ENCODE measurements at regions not wholly inside any gene's neighbourhood (a gene's known extent, or its start where the extent isn't known, plus 50 kb on each side); places are given as distances from the start of the nearest gene placed in this dataset.

- no peak overlapping the region for H3K4me3 ChIP-seq
- TF ChIP-seq POLR2A (IDR thresholded peaks at IDR 0.05) = no peak
- TF ChIP-seq, protein P1, sequence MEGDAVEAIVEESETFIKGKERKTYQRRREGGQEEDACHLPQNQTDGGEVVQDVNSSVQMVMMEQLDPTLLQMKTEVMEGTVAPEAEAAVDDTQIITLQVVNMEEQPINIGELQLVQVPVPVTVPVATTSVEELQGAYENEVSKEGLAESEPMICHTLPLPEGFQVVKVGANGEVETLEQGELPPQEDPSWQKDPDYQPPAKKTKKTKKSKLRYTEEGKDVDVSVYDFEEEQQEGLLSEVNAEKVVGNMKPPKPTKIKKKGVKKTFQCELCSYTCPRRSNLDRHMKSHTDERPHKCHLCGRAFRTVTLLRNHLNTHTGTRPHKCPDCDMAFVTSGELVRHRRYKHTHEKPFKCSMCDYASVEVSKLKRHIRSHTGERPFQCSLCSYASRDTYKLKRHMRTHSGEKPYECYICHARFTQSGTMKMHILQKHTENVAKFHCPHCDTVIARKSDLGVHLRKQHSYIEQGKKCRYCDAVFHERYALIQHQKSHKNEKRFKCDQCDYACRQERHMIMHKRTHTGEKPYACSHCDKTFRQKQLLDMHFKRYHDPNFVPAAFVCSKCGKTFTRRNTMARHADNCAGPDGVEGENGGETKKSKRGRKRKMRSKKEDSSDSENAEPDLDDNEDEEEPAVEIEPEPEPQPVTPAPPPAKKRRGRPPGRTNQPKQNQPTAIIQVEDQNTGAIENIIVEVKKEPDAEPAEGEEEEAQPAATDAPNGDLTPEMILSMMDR (IDR thresholded peaks at IDR 0.05) = no peak
- TF ChIP-seq POLR2AphosphoS5 (IDR thresholded peaks at IDR 0.05) = no peak
- no peak for TF ChIP-seq EP300 (IDR thresholded peaks at IDR 0.05)
- no peak for DNase-seq
- intact Hi-C loops (cut with DNase I) = no loop called here
- no peaks in the 10 kb centered on the region for H3K27me3 ChIP-seq
- H3K27ac ChIP-seq = no peak overlapping the region
- H3K4me1 ChIP-seq = peaks cover 0 to 14% (median 11%) of the 10 kb centered on the region in 4 donors
- H3K9me3 ChIP-seq = no peaks in the 10 kb centered on the region
- H3K36me3 ChIP-seq = no peaks in the 10 kb centered on the region
- 92 to 94% methylated on average over 6 of the region's 6 CpGs for WGBS, 2 donors
Measured at GRCh38 chr15:69535998-69536397, 83.4 kb downstream of the RPLP1 start.

- peaks cover 0 to 4% (median 2%) of the 10 kb centered on the region in 4 donors for H3K4me1 ChIP-seq
- no peak for DNase-seq
- no peaks in the 10 kb centered on the region for H3K9me3 ChIP-seq
- TF ChIP-seq, protein P1 (IDR thresholded peaks at IDR 0.05) = no peak
- TF ChIP-seq EP300 (IDR thresholded peaks at IDR 0.05) (no peak), POLR2AphosphoS5 (IDR thresholded peaks at IDR 0.05) (no peak), POLR2A (IDR thresholded peaks at IDR 0.05) (no peak)
- no peaks in the 10 kb centered on the region for H3K27me3 ChIP-seq
- H3K36me3 ChIP-seq = no peaks in the 10 kb centered on the region
- intact Hi-C loops (cut with DNase I) = no loop called here
- H3K4me3 ChIP-seq = no peak overlapping the region
- 54 to 79% methylated on average over 7 of the region's 7 CpGs for WGBS, 2 donors
- H3K27ac ChIP-seq = no peak overlapping the region
Measured at GRCh38 chr15:69536726-69537512, 84.3 kb downstream of the RPLP1 start.

DNA sequence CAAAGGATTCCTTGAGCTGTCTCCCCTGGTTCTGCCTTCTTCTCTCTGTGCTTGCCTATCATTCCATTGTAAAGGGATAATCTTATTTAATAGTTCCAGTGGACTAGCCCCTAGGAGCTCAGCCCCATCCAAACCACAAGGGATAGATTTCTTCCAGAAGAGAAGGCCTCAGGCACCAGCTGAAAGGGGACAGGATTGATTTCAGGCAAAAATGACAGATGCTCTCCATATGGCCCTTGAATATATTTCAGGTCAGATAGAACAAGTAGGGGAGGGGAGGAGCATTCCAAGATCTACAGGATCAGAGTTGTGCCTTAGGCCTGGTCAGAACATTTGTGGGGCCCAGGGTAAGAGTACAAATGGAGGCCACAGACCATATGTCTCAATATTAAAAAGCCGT, 85.3 kb downstream of the RPLP1 start:
- Histone ChIP-seq H3K9me3 (no peaks in the 10 kb centered on the region), H3K4me1 (no peaks in the 10 kb centered on the region), H3K27me3 (no peaks in the 10 kb centered on the region), H3K4me3 (no peak overlapping the region), H3K36me3 (no peaks in the 10 kb centered on the region), H3K27ac (no peak overlapping the region)
- 97 to 100% methylated on average over 1 of the region's 1 CpG for WGBS, 2 donors
- TF ChIP-seq, protein P1 (IDR thresholded peaks at IDR 0.05) = no peak
- no peak for TF ChIP-seq EP300 (IDR thresholded peaks at IDR 0.05)
- TF ChIP-seq POLR2AphosphoS5 (IDR thresholded peaks at IDR 0.05) = no peak
- TF ChIP-seq POLR2A (IDR thresholded peaks at IDR 0.05) = no peak
- no peak for DNase-seq
- intact Hi-C loops (cut with DNase I) = no loop called here

DNA sequence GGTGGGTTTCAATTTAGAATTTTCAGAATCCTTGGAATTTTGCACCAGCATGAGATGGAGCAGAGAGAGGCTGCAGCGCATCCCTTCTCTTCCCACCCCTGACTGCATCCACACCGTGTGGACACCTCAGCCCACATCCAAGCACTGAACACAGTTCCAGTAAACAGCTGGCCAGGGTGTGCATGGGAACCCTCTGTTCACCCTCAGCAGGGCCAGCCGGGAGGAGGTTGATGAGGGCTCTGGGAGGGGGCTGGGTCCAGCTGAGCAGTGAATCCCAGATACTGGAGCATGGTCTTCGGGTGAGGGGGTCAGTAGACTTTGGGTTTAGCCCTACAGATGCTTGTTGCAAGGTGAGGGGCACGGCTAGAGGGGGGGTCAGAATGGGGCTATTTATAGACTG, 85.8 kb downstream of the RPLP1 start:
- intact Hi-C loops (cut with DNase I) = no loop called here
- H3K9me3 ChIP-seq = no peaks in the 10 kb centered on the region
- H3K27ac ChIP-seq = no peak overlapping the region
- no peaks in the 10 kb centered on the region for H3K4me1 ChIP-seq
- H3K27me3 ChIP-seq = no peaks in the 10 kb centered on the region
- 93 to 94% methylated on average over 5 of the region's 5 CpGs for WGBS, 2 donors
- no peak overlapping the region for H3K4me3 ChIP-seq
- DNase-seq = no peak
- no peaks in the 10 kb centered on the region for H3K36me3 ChIP-seq
- TF ChIP-seq POLR2A (IDR thresholded peaks at IDR 0.05) = no peak
- no peak for TF ChIP-seq EP300 (IDR thresholded peaks at IDR 0.05)
- TF ChIP-seq, protein P1 (IDR thresholded peaks at IDR 0.05) = no peak
- TF ChIP-seq POLR2AphosphoS5 (IDR thresholded peaks at IDR 0.05) = no peak

DNA sequence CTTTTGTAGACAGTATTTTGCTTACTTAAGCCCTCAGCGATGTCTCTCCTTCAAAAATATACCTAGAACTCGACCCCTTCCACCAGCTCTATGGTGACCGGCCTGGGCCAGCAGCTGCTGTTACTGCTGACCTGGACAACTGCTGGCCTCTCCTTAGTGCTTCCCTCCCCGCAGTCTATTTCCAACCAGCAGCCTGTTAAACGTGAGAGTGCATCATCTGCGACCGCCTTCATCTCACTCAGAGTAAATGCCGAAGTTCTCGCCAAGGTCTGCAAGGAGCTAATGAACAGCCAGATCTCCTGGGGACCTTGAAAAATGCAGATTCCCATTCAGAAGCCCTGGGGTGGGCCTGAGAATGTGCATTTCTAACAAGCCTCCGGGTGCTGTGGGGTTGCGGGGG, 86.7 kb downstream of the RPLP1 start:
- TF ChIP-seq EP300 (IDR thresholded peaks at IDR 0.05) (no peak), POLR2AphosphoS5 (IDR thresholded peaks at IDR 0.05) (no peak), POLR2A (IDR thresholded peaks at IDR 0.05) (no peak)
- TF ChIP-seq, protein P1 (IDR thresholded peaks at IDR 0.05) = no peak
- Histone ChIP-seq H3K4me3 (no peak overlapping the region), H3K27ac (no peak overlapping the region), H3K9me3 (no peaks in the 10 kb centered on the region), H3K36me3 (no peaks in the 10 kb centered on the region), H3K27me3 (no peaks in the 10 kb centered on the region), H3K4me1 (no peaks in the 10 kb centered on the region)
- 94 to 96% methylated on average over 11 of the region's 11 CpGs for WGBS, 2 donors
- no peak for DNase-seq
- intact Hi-C loops (cut with DNase I) = no loop called here

Measured in sigmoid colon (tissue), 6 donors.